MM.1S (cell line): ENCODE measurements at regions not wholly inside any gene's neighbourhood (a gene's known extent, or its start where the extent isn't known, plus 50 kb on each side); places are given as distances from the start of the nearest gene placed in this dataset.

Experiments
- EZH2 ChIP-seq: fragments of 300-600 bp; sonication (generic); optimal IDR thresholded peaks from 2 replicates; pipeline ENCODE3; 2017; ENCODE audit warnings: low read depth, mild to moderate bottlenecking, antibody characterized with exemption, low read length, mixed read lengths
- EZH2phosphoT487 ChIP-seq: fragments of 300-600 bp; sonication (generic); IDR thresholded peaks from 2 replicates; pipeline ENCODE4 v1.6.1; 2018; ENCODE audit warnings: antibody characterized with exemption, low read length
- TF ChIP-seq, protein P1 (sequence below): fragments of 300-600 bp; sonication (generic); IDR thresholded peaks from 2 replicates; pipeline ENCODE4 v1.5.1; 2016; ENCODE audit warnings: antibody characterized with exemption, low read length, mixed read lengths

GRCh38 chr12:11569716-11570115 lies 79.8 kb upstream of the ETV6 start:
- TF ChIP-seq, protein P1, sequence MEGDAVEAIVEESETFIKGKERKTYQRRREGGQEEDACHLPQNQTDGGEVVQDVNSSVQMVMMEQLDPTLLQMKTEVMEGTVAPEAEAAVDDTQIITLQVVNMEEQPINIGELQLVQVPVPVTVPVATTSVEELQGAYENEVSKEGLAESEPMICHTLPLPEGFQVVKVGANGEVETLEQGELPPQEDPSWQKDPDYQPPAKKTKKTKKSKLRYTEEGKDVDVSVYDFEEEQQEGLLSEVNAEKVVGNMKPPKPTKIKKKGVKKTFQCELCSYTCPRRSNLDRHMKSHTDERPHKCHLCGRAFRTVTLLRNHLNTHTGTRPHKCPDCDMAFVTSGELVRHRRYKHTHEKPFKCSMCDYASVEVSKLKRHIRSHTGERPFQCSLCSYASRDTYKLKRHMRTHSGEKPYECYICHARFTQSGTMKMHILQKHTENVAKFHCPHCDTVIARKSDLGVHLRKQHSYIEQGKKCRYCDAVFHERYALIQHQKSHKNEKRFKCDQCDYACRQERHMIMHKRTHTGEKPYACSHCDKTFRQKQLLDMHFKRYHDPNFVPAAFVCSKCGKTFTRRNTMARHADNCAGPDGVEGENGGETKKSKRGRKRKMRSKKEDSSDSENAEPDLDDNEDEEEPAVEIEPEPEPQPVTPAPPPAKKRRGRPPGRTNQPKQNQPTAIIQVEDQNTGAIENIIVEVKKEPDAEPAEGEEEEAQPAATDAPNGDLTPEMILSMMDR, result no peak
- TF ChIP-seq EZH2phosphoT487, result no peak
- no peak for TF ChIP-seq EZH2
